RPMI7951 (cell line): ENCODE measurements at regions not wholly inside any gene's neighbourhood (a gene's known extent, or its start where the extent isn't known, plus 50 kb on each side); places are given as distances from the start of the nearest gene placed in this dataset.
"Not testable (repeated sequence)": the region's sequence is repeated elsewhere in the genome, so short reads cannot be mapped to it uniquely, and the experiment has no call there.

Source experiments
- DNase-seq: peaks from one replicate; pipeline ENCODE4 v3.0.0-alpha.2; 2012; ENCODE audit warnings: low read depth

- not testable (repeated sequence) for DNase-seq
Observed at GRCh38 chr9:65454034-65454433, 169.0 kb upstream of the FOXD4L5 start.

GRCh38 chr9:65449886-65450610 lies 165.0 kb upstream of the FOXD4L5 start:
- not testable (repeated sequence) for DNase-seq

- DNase-seq: no peak
Observed at GRCh38 chr9:65449423-65449822, 164.4 kb upstream of the FOXD4L5 start.

GRCh38 chr9:65447146-65447545 lies 162.1 kb upstream of the FOXD4L5 start:
- not testable (repeated sequence) for DNase-seq

GRCh38 chr9:65445991-65446390 lies 161.0 kb upstream of the FOXD4L5 start:
- DNase-seq: not testable (repeated sequence)

GRCh38 chr9:65444943-65445342 lies 159.9 kb upstream of the FOXD4L5 start:
- no peak for DNase-seq

GRCh38 chr9:65442116-65442515 lies 157.1 kb upstream of the FOXD4L5 start:
- not testable (repeated sequence) for DNase-seq

- DNase-seq: not testable (repeated sequence)
Observed at GRCh38 chr9:65441324-65441920, 156.4 kb upstream of the FOXD4L5 start.

GRCh38 chr9:65437724-65438123 lies 152.7 kb upstream of the FOXD4L5 start:
- DNase-seq: no peak

- no peak for DNase-seq
Observed at GRCh38 chr9:65435464-65435863, 150.5 kb upstream of the FOXD4L5 start.

GRCh38 chr9:65432722-65433323 lies 147.8 kb upstream of the FOXD4L5 start:
- DNase-seq: no peak

GRCh38 chr9:65432051-65432450 lies 147.0 kb upstream of the FOXD4L5 start:
- no peak for DNase-seq

- no peak for DNase-seq
Observed at GRCh38 chr9:65430221-65430620, 145.2 kb upstream of the FOXD4L5 start.

- DNase-seq: not testable (repeated sequence)
Observed at GRCh38 chr9:65427361-65427760, 142.4 kb upstream of the FOXD4L5 start.

- not testable (repeated sequence) for DNase-seq
Observed at GRCh38 chr9:65426813-65427212, 141.8 kb upstream of the FOXD4L5 start.

GRCh38 chr9:65426231-65426630 lies 141.2 kb upstream of the FOXD4L5 start:
- DNase-seq: no peak

- DNase-seq: not testable (repeated sequence)
Observed at GRCh38 chr9:65425183-65425582, 140.2 kb upstream of the FOXD4L5 start.

GRCh38 chr9:65424437-65424984 lies 139.5 kb upstream of the FOXD4L5 start:
- DNase-seq: not testable (repeated sequence)

GRCh38 chr9:65423691-65424436 lies 138.9 kb upstream of the FOXD4L5 start:
- not testable (repeated sequence) for DNase-seq

GRCh38 chr9:65422966-65423690 lies 138.1 kb upstream of the FOXD4L5 start:
- DNase-seq: not testable (repeated sequence)

GRCh38 chr9:65421486-65421885 lies 136.5 kb upstream of the FOXD4L5 start:
- DNase-seq: not testable (repeated sequence)
